GM18508 (cell line): ENCODE measurements at regions not wholly inside any gene's neighbourhood (a gene's known extent, or its start where the extent isn't known, plus 50 kb on each side); places are given as distances from the start of the nearest gene placed in this dataset.

ENCODE experiments used
- ATAC-seq: cut with Tn5 transposase; IDR thresholded peaks from one replicate; pipeline ENCODE4 v1.9.1; 2021; ENCODE audit warnings: moderate number of reproducible peaks; ENCODE audit not compliant: insufficient read depth, unreplicated experiment

GRCh38 chr11:91404344-91404743, 820.3 kb upstream of the FAT3 start:
- ATAC-seq: no peak

GRCh38 chr11:91397134-91397468, 827.5 kb upstream of the FAT3 start:
- ATAC-seq: no peak

GRCh38 chr11:91396236-91397133, 828.1 kb upstream of the FAT3 start:
- no peak for ATAC-seq

GRCh38 chr11:91394727-91395414, 829.7 kb upstream of the FAT3 start:
- no peak for ATAC-seq

- ATAC-seq: no peak
Measured at GRCh38 chr11:91394073-91394726, 830.4 kb upstream of the FAT3 start.

- ATAC-seq: no peak
Measured at GRCh38 chr11:91382946-91383345, 841.7 kb upstream of the FAT3 start.

GRCh38 chr11:91374794-91375193, 849.8 kb upstream of the FAT3 start:
- no peak for ATAC-seq

- no peak for ATAC-seq
Measured at GRCh38 chr11:91373497-91373896, 851.1 kb upstream of the FAT3 start.

GRCh38 chr11:91366816-91367215, 857.8 kb upstream of the FAT3 start:
- ATAC-seq: no peak

- no peak for ATAC-seq
Measured at GRCh38 chr11:91365986-91366585, 858.5 kb upstream of the FAT3 start.

GRCh38 chr11:91350931-91351330, 873.7 kb upstream of the FAT3 start:
- no peak for ATAC-seq

- ATAC-seq: no peak
Measured at GRCh38 chr11:91326751-91327150, 897.9 kb upstream of the FAT3 start.

- no peak for ATAC-seq
Measured at GRCh38 chr11:91326280-91326679, 898.3 kb upstream of the FAT3 start.

GRCh38 chr11:91314521-91314920, 910.1 kb upstream of the FAT3 start:
- no peak for ATAC-seq

GRCh38 chr11:91312541-91312940, 912.1 kb upstream of the FAT3 start:
- ATAC-seq: no peak

GRCh38 chr11:91310085-91310484, 914.5 kb upstream of the FAT3 start:
- no peak for ATAC-seq

GRCh38 chr11:91308069-91308468, 916.5 kb upstream of the FAT3 start:
- ATAC-seq: no peak

GRCh38 chr11:91305402-91305801, 919.2 kb upstream of the FAT3 start:
- ATAC-seq: no peak

- no peak for ATAC-seq
Measured at GRCh38 chr11:91303749-91304148, 920.9 kb upstream of the FAT3 start.

GRCh38 chr11:91299980-91300379, 924.6 kb upstream of the FAT3 start:
- peak; percentile 66 for ATAC-seq

- no peak for ATAC-seq
Measured at GRCh38 chr11:91296629-91297028, 928.0 kb upstream of the FAT3 start.
